Heart left ventricle (tissue), 16 donors: ENCODE measurements at regions not wholly inside any gene's neighbourhood (a gene's known extent, or its start where the extent isn't known, plus 50 kb on each side); places are given as distances from the start of the nearest gene placed in this dataset.
A peak's percentile ranks its signal among the peaks of the same experiment; 100 is the strongest.

ENCODE experiments used
- ATAC-seq, 4 donors: fragments of 200-7000 bp; cut with Tn5 transposase; one replicate each; pipeline ENCODE4 v1.9.1; 2020 to 2022; ENCODE audit warnings: moderate library complexity in 4 of 4, mild to moderate bottlenecking in 3 of 4, moderate number of reproducible peaks in 1 of 4
- DNase-seq, 5 donors: peaks; one replicate each; pipeline ENCODE4 v3.0.0-alpha.2; 2020
- H3K27ac ChIP-seq, 12 donors: fragments of 200-600 bp; sonication (generic) in 4 of 12; one replicate each; pipeline versions ENCODE4 v1.5.0 to v1.8.0; 2016 to 2022; ENCODE audit warnings: mild to moderate bottlenecking in 2 of 12
- H3K27me3 ChIP-seq, 9 donors: fragments of 200-600 bp; sonication (generic) in 2 of 9; one replicate each; pipeline versions ENCODE4 v1.5.1 to v1.8.0; 2016 to 2022; ENCODE audit warnings: mild to moderate bottlenecking in 3 of 9
- H3K36me3 ChIP-seq, 9 donors: fragments of 200-600 bp; sonication (generic) in 2 of 9; one replicate each; pipeline versions ENCODE4 v1.5.0 to v1.8.0; 2018 to 2022; ENCODE audit warnings: mild to moderate bottlenecking in 2 of 9
- H3K4me1 ChIP-seq, 12 donors: fragments of 200-600 bp; sonication (generic) in 4 of 12; one replicate each; pipeline versions ENCODE4 v1.5.0 to v1.8.0; 2016 to 2022; ENCODE audit warnings: mild to moderate bottlenecking in 3 of 12
- H3K4me3 ChIP-seq, 12 donors: fragments of 200-600 bp; sonication (generic) in 4 of 12; one replicate each; pipeline versions ENCODE4 v1.5.0 to v1.8.0; 2017 to 2022; ENCODE audit warnings: mild to moderate bottlenecking in 9 of 12, moderate library complexity in 4 of 12
- H3K9me3 ChIP-seq, 12 donors: fragments of 200-600 bp; sonication (generic) in 4 of 12; one replicate each; pipeline versions ENCODE4 v1.5.0 to v1.8.0; 2016 to 2022; ENCODE audit warnings: mild to moderate bottlenecking in 1 of 12
- POLR2A ChIP-seq, 2 donors: fragments of 450-650 bp; IDR thresholded peaks; one replicate each; pipeline ENCODE4 v1.6.1; 2017; ENCODE audit warnings: antibody characterized with exemption in 2 of 2, mild to moderate bottlenecking in 2 of 2, moderate library complexity in 2 of 2
- WGBS, 4 donors: extraction: QIAGEN DNeasy Blood & Tissue Kit in 2 of 4; methylation state at CpG; one replicate each; pipeline versions ENCODE4 v1.1.5 to v1.1.7; 2013 to 2018; 5-methylcytosine and 5-hydroxymethylcytosine counted together
- intact Hi-C, 10 donors: fragments of 100-400 bp; cut with DNase I; formaldehyde crosslinking; loops; one replicate each; pipeline versions ENCODE4 v1.11.1 to v1.14.2; 2022
- TF ChIP-seq, protein P1 (sequence below), 12 donors: fragments of 200-600 bp; sonication (generic) in 4 of 12; IDR thresholded peaks; one replicate each; pipeline versions ENCODE4 v1.5.0 to v1.8.0; 2018 to 2022; ENCODE audit warnings: antibody characterized with exemption in 12 of 12, mild to moderate bottlenecking in 5 of 12
- donor health status: ischemic (EF 13 %, LVEDD 7.1; RV severe dilation, severe dysfunction).
- donor health status: healthy with polysubstance abuse.
- donor health status: DM: no; HTN: yes; CAD: no.
- donor health status: DM: no; HTN: no; CAD: no.
- donor health status: ischemic (EF 25% LVEDD 6.9; RV normal size, moderate dysfunction).
- donor health status: ischemic (EF 25% LVEDD 5.7; RV mildly dilated, moderate dysfunction).
- donor health status: healthy.
- donor health status: DM: yes; HTN: yes; CAD: no.
- donor health status: ischemic (EF 35%, LVEDD 5.7; RV mildly dilated, moderate dysfunction).
- donor health status: nonischemic (EF 11% LVEDD 7.7; RV severe dilation, severe dysfunction).
- donor health status: DM: yes; HTN: yes; CAD: no.
- donor health status: PGD.
- donor health status: ischemic (EF 29% LVEDD 5.4; RV normal size, mild dysfunction).
- donor health status: nonischemic (EF 23%, LVEDD 6.1; RV moderate dilation, normal function).

DNA sequence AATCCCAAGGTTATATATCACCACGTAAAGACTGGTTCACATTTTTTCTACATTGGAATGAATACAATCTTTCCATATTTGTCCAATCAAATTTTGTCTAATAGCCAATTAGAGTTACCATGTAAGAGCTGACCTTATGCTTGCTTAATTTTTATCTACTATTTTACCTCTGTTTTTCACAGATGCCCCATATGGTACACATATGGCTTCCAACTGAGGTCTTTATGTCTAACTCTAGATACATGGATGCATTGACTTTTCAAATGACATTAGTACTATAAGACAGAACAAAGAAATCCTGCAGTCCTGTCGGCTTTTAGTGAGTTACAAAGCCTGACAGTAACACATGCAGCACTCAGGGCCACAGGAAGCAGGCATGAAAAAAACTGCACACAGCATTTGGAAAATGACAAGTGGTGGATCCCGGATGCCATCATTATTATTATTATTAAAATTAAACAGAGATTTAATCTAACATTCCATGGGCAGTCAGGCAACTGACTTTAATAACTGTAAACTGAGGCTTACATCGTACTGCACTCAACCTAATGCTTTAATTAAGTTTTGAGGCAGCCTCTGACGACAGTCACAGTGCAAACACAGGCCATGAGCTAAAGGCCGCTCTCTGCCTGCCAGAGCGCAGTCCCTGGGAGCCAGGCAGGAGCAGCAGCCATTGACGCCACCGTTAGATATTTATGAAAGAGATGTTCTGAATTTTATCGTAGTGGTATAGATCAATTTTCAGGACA, 113.9 kb upstream of the TMCO5A start:
- 81 to 86% (median 84%) methylated on average over 10 of the region's 10 CpGs for WGBS, 4 donors
- intact Hi-C loops, result no loop called here
- ATAC-seq, result no peak

DNA sequence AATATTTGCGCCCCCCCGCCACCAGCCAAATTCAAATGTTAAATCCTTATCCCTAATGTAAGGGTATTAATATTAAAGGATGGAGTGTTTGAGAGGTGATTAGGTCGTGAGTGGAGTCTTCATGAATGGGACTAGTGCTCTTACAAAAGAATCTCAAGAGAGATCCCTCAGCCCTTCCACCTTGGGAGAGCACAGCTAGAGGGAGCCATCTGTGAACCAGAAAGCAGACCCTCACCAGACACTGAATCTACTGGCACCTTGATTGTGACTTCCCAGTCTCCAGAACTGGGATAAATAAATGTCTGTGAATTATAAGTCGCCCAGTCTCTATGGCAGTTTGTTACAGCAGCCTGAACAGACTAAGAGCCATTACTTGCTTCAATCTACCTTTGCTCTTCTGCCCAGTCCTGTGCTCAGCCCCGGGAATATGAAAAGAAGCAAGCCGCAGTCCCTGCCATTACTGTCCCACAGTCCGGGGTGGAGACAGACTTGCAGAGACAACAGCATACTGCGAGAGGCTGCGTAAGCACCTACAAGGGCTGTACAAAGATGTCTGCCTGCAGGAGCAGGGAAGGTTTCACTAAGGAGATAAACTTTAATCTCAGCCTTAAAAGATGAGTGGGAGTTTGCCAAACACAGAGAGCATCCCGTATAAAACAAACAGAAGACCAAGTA, 110.7 kb upstream of the TMCO5A start:
- DNase-seq (no peak), ATAC-seq (no peak)
- Histone ChIP-seq H3K27ac (no peak overlapping the region), H3K36me3 (no peaks in the 10 kb centered on the region), H3K27me3 (peaks cover 0 to 10% (median 0%) of the 10 kb centered on the region in 9 donors), H3K4me1 (no peaks in the 10 kb centered on the region), H3K4me3 (no peak overlapping the region), H3K9me3 (no peaks in the 10 kb centered on the region)
- TF ChIP-seq POLR2A (IDR thresholded peaks at IDR 0.05), result no peak
- TF ChIP-seq, protein P1, sequence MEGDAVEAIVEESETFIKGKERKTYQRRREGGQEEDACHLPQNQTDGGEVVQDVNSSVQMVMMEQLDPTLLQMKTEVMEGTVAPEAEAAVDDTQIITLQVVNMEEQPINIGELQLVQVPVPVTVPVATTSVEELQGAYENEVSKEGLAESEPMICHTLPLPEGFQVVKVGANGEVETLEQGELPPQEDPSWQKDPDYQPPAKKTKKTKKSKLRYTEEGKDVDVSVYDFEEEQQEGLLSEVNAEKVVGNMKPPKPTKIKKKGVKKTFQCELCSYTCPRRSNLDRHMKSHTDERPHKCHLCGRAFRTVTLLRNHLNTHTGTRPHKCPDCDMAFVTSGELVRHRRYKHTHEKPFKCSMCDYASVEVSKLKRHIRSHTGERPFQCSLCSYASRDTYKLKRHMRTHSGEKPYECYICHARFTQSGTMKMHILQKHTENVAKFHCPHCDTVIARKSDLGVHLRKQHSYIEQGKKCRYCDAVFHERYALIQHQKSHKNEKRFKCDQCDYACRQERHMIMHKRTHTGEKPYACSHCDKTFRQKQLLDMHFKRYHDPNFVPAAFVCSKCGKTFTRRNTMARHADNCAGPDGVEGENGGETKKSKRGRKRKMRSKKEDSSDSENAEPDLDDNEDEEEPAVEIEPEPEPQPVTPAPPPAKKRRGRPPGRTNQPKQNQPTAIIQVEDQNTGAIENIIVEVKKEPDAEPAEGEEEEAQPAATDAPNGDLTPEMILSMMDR (IDR thresholded peaks at IDR 0.05), result no peak
- intact Hi-C loops, result no loop called here
- WGBS, 4 donors, result 77 to 81% (median 80%) methylated on average over 10 of the region's 10 CpGs

More for the DNA sequence above, 113.9 kb upstream of the TMCO5A start:
- no peak overlapping the region for H3K4me3 ChIP-seq
- no peaks in the 10 kb centered on the region for H3K9me3 ChIP-seq
- no peak for DNase-seq
- H3K4me1 ChIP-seq, result no peaks in the 10 kb centered on the region
- H3K27me3 ChIP-seq, result peaks cover 0 to 7% (median 0%) of the 10 kb centered on the region in 9 donors
- no peaks in the 10 kb centered on the region for H3K36me3 ChIP-seq
- TF ChIP-seq, protein P1 (IDR thresholded peaks at IDR 0.05), result no peak
- TF ChIP-seq POLR2A (IDR thresholded peaks at IDR 0.05), result no peak
- no peak overlapping the region for H3K27ac ChIP-seq

DNA sequence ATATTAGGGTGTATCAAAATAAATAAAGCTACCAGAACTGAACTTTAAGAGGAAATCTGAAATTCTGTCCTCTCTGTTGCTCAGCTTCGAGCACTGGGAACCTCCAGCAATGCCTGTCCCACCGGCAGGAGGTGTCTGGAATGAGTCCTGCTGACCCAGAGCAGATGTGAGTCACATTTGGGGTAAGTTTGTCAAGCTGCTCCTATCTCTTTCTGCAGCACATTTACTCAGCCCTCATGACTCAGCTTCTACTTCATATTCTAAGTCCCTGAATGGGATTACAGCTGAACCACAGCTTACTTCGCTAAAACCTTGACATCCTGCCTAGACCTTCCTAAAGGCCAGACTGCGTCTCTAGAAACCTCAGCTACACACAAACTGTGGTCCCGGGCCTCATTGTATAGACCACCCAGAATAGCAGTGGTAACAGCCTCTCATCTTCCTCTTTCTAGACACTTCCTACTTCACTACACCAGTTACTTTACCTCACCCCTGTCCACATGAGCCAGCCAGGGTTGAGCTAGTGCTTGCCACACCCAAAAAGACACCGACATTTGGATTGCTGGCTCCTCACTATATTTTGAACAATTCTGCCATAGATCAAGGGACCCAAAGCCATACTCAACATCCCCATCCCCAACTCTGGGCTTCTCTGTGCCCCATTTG, 109.6 kb upstream of the TMCO5A start:
- peaks cover 0 to 10% (median 0%) of the 10 kb centered on the region in 9 donors for H3K27me3 ChIP-seq
- WGBS, 4 donors, result 60 to 72% (median 68%) methylated on average over 6 of the region's 6 CpGs
- H3K4me1 ChIP-seq, result no peaks in the 10 kb centered on the region
- intact Hi-C loops, result no loop called here
- H3K4me3 ChIP-seq, result no peak overlapping the region
- no peak overlapping the region for H3K27ac ChIP-seq
- TF ChIP-seq, protein P1 (IDR thresholded peaks at IDR 0.05), result no peak
- TF ChIP-seq POLR2A (IDR thresholded peaks at IDR 0.05), result no peak
- H3K9me3 ChIP-seq, result no peaks in the 10 kb centered on the region
- no peaks in the 10 kb centered on the region for H3K36me3 ChIP-seq
- ATAC-seq (peak in 2 of 4 donors; percentile 42 to 78), DNase-seq (peak in 1 of 5 donors; percentile 38)

DNA sequence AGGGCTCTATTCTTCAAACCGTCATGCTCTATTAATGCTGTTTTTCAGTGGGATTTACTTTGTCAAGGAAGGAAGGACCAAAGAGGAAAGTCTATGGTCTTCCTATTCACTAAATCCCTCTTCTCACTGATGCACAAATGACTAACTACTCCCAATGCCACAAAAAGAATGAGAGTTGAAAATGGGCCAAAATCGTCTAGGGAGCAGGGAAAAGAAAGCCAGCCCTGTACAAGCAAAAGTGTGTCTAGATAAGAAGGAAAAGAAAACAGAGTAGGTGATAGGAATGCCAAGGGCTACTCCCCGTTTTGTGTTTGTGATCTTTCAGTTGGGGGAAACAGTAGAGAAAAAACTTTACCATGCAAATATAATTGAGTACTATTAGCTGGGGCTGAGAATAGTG, 97.2 kb upstream of the TMCO5A start:
- Histone ChIP-seq H3K36me3 (no peaks in the 10 kb centered on the region), H3K9me3 (peaks cover 0 to 34% (median 2%) of the 10 kb centered on the region in 12 donors), H3K4me1 (no peaks in the 10 kb centered on the region), H3K4me3 (no peak overlapping the region), H3K27ac (no peak overlapping the region), H3K27me3 (no peaks in the 10 kb centered on the region)
- ATAC-seq (no peak), DNase-seq (no peak)
- TF ChIP-seq, protein P1 (IDR thresholded peaks at IDR 0.05), result no peak
- no peak for TF ChIP-seq POLR2A (IDR thresholded peaks at IDR 0.05)
- 19 to 29% (median 23%) methylated on average over 3 of the region's 3 CpGs for WGBS, 4 donors
- intact Hi-C loops, result no loop called here
